ENCODE measurements at regions not wholly inside any gene's neighbourhood (a gene's known extent, or its start where the extent isn't known, plus 50 kb on each side); places are given as distances from the start of the nearest gene placed in this dataset.

DNA sequence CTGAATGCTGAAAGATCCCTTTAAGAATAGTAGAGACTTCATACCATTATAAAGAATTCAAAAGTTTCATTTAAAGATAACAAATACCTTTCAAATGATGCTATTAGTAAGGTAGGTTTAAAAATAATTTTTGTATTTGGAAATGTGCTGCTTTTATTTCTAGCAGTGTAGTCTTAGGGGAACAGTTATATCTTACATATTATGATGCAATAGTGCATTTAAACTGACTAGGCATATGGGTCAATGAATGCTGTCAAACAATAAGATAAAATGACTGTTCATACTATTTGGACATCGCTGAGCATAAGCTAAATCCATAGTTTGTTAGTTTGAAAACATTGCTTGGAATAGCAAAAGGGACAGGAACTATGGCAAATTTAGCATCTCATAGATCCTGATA, 354.8 kb upstream of the SEMA3A start:
- TF ChIP-seq CTCF (IDR thresholded peaks at IDR 0.05) (no peak), POLR2A (IDR thresholded peaks at IDR 0.05) (no peak)

All from thyroid gland (tissue), 4 donors.